OCI-LY7 (cell line): ENCODE measurements at regions not wholly inside any gene's neighbourhood (a gene's known extent, or its start where the extent isn't known, plus 50 kb on each side); places are given as distances from the start of the nearest gene placed in this dataset.

Experiments used
- BruUV-seq: library from RNA; stranded (reverse); fragments of 400-500 nt; replicated peaks from 2 replicates; lab custom pipeline; 2021; lab: Mats Ljungman, UMichigan
- CTCF ChIA-PET: fragments of 300-600 bp; sonication (Branson Sonifier 250); formaldehyde crosslinking; loops from one replicate; lab custom pipeline; 2022; ENCODE audit warnings: antibody characterized with exemption; ENCODE audit not compliant: unreplicated experiment; lab: Charles Lee
- POLR2A ChIA-PET: fragments of 300-600 bp; sonication (Branson Sonifier 250); formaldehyde crosslinking; loops from one replicate; lab custom pipeline; 2022; ENCODE audit warnings: antibody characterized with exemption; lab: Charles Lee
- DNase-seq: peaks from one replicate; pipeline ENCODE4 v3.0.0-alpha.2; 2015; ENCODE audit warnings: low spot score
- H2AFZ ChIP-seq: fragments of 200-600 bp; sonication (generic), shearing (Covaris generic); 2 replicates; pipeline ENCODE4 v1.6.1; 2014; ENCODE audit warnings: mild to moderate bottlenecking, antibody characterized with exemption, low read length, moderate library complexity
- H3K27ac ChIP-seq: fragments of 200-600 bp; sonication (generic); 2 replicates; pipeline ENCODE4 v1.5.1; 2014; ENCODE audit warnings: mixed run types, low read depth, mild to moderate bottlenecking, moderate library complexity, low read length, inconsistent platforms; ENCODE audit not compliant: poor library complexity, severe bottlenecking
- H3K36me3 ChIP-seq: fragments of 200-600 bp; sonication (generic); 2 replicates; pipeline ENCODE4 v1.6.1; 2014; ENCODE audit warnings: mild to moderate bottlenecking, antibody characterized with exemption, low read length, moderate library complexity, mixed read lengths; ENCODE audit not compliant: insufficient read depth
- H3K4me1 ChIP-seq: fragments of 200-600 bp; sonication (generic); 2 replicates; pipeline ENCODE4 v1.5.1; 2014; ENCODE audit warnings: mild to moderate bottlenecking, low read length; ENCODE audit not compliant: insufficient read depth, poor library complexity, severe bottlenecking
- H3K4me2 ChIP-seq: fragments of 200-600 bp; sonication (generic); 2 replicates; pipeline ENCODE4 v1.6.1; 2014; ENCODE audit warnings: mild to moderate bottlenecking, low read length
- H3K4me3 ChIP-seq: fragments of 200-600 bp; sonication (generic); 2 replicates; pipeline ENCODE4 v1.5.1; 2014; ENCODE audit warnings: mild to moderate bottlenecking, low read depth, low read length; ENCODE audit not compliant: poor library complexity, severe bottlenecking
- H3K79me2 ChIP-seq: fragments of 200-600 bp; sonication (generic); 2 replicates; pipeline ENCODE4 v1.6.1; 2016; ENCODE audit warnings: low read depth, mild to moderate bottlenecking, low read length, moderate library complexity, mixed read lengths; ENCODE audit not compliant: insufficient read depth
- H3K9me2 ChIP-seq: fragments of 200-600 bp; sonication (generic); 2 replicates; pipeline ENCODE4 v1.6.1; 2016; ENCODE audit warnings: mild to moderate bottlenecking, low read length, mixed read lengths; ENCODE audit not compliant: insufficient read depth
- H3K9me3 ChIP-seq: fragments of 200-600 bp; sonication (generic); 2 replicates; pipeline ENCODE4 v1.6.1; 2014; ENCODE audit warnings: mild to moderate bottlenecking, mixed run types, low read length, mixed read lengths
- H4K20me1 ChIP-seq: fragments of 200-600 bp; sonication (generic); 2 replicates; pipeline ENCODE4 v1.6.1; 2014; ENCODE audit warnings: mild to moderate bottlenecking, antibody characterized with exemption, low read length, moderate library complexity, mixed read lengths; ENCODE audit not compliant: insufficient read depth
- CTCF ChIP-seq: fragments of 200-600 bp; sonication (generic); conservative IDR thresholded peaks from 2 replicates; pipeline ENCODE4 v1.5.1; 2014; ENCODE audit warnings: mild to moderate bottlenecking, antibody characterized with exemption, low read length, moderate library complexity, mixed read lengths
- EZH2phosphoT487 ChIP-seq: fragments of 200-600 bp; sonication (generic); IDR thresholded peaks from 2 replicates; pipeline ENCODE4 v1.6.1; 2018; ENCODE audit warnings: low read depth, borderline replicate concordance, mild to moderate bottlenecking, mixed run types, antibody characterized with exemption, low read length, moderate library complexity, mixed read lengths
- intact Hi-C: fragments of 100-400 bp; cut with micrococcal nuclease; formaldehyde crosslinking; loops from one replicate; pipeline ENCODE4 v1.10.0; 2022; ENCODE audit not compliant: unreplicated experiment

- CTCF ChIA-PET, result no interaction called here
- Histone ChIP-seq H3K4me1 (no peaks in the 10 kb centered on the region), H3K4me3 (no peak overlapping the region), H2AFZ (no peak overlapping the region), H3K79me2 (no peaks in the 10 kb centered on the region), H3K9me3 (no peaks in the 10 kb centered on the region), H3K27ac (no peak overlapping the region), H3K4me2 (no peak overlapping the region), H3K9me2 (no peaks in the 10 kb centered on the region), H3K36me3 (no peaks in the 10 kb centered on the region), H4K20me1 (no peaks in the 10 kb centered on the region)
- intact Hi-C loops, result no loop called here
- no TSS peak for BruUV-seq
- TF ChIP-seq CTCF (no peak), EZH2phosphoT487 (no peak)
- POLR2A ChIA-PET, result no interaction called here
- no peak for DNase-seq
These were observed 170.6 kb downstream of the SHANK2 start for GRCh38 chr11:71081704-71082230.

- Histone ChIP-seq H3K36me3 (no peaks in the 10 kb centered on the region), H3K9me2 (no peaks in the 10 kb centered on the region), H4K20me1 (no peaks in the 10 kb centered on the region), H3K27ac (no peak overlapping the region), H3K79me2 (no peaks in the 10 kb centered on the region), H3K4me2 (no peak overlapping the region), H3K4me1 (no peaks in the 10 kb centered on the region), H3K4me3 (no peak overlapping the region), H3K9me3 (no peaks in the 10 kb centered on the region), H2AFZ (no peak overlapping the region)
- CTCF ChIA-PET, result no interaction called here
- peak; percentile 88 for TF ChIP-seq CTCF
- TF ChIP-seq EZH2phosphoT487, result no peak
- intact Hi-C loops, result no loop called here
- no TSS peak for BruUV-seq
- POLR2A ChIA-PET, result no interaction called here
- peak; percentile 68 for DNase-seq
These were observed 171.9 kb downstream of the SHANK2 start for GRCh38 chr11:71080239-71081097.

- Histone ChIP-seq H3K4me3 (no peak overlapping the region), H3K79me2 (no peaks in the 10 kb centered on the region), H4K20me1 (no peaks in the 10 kb centered on the region), H3K9me3 (no peaks in the 10 kb centered on the region), H3K4me1 (no peaks in the 10 kb centered on the region), H2AFZ (no peak overlapping the region), H3K4me2 (no peak overlapping the region), H3K36me3 (no peaks in the 10 kb centered on the region), H3K27ac (no peak overlapping the region), H3K9me2 (no peaks in the 10 kb centered on the region)
- POLR2A ChIA-PET, result no interaction called here
- TF ChIP-seq EZH2phosphoT487 (no peak), CTCF (no peak)
- CTCF ChIA-PET, result no interaction called here
- BruUV-seq, result no TSS peak
- DNase-seq, result no peak
- intact Hi-C loops, result no loop called here
These were observed 172.6 kb downstream of the SHANK2 start for GRCh38 chr11:71079795-71080194.
